ENCODE measurements at regions not wholly inside any gene's neighbourhood (a gene's known extent, or its start where the extent isn't known, plus 50 kb on each side); places are given as distances from the start of the nearest gene placed in this dataset.

DNA sequence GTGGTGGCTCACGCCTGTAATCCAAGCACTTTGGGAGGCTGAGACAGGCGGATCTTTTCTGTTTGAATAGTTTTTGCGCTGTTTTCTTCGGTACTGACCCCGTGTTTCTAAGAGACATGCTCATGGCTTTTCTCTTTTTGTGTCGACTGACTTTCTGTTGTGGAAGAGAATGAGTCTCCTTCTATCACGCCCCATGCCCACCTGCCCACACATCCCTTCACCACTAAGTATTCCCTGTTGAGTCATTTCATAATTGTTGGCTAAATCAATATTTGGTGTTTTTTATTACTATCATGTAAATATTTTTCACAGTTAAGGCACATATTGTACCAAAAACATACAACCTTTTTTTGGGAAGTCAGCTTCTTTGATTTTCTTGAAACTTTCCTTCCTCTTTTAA is 198.8 kb upstream of the TWIST2 start:
- no peak overlapping the region for H2AFZ ChIP-seq (ENCODE audit: insufficient read depth, low read depth, low read length, poor library complexity, severe bottlenecking)
- TF ChIP-seq, protein P1, sequence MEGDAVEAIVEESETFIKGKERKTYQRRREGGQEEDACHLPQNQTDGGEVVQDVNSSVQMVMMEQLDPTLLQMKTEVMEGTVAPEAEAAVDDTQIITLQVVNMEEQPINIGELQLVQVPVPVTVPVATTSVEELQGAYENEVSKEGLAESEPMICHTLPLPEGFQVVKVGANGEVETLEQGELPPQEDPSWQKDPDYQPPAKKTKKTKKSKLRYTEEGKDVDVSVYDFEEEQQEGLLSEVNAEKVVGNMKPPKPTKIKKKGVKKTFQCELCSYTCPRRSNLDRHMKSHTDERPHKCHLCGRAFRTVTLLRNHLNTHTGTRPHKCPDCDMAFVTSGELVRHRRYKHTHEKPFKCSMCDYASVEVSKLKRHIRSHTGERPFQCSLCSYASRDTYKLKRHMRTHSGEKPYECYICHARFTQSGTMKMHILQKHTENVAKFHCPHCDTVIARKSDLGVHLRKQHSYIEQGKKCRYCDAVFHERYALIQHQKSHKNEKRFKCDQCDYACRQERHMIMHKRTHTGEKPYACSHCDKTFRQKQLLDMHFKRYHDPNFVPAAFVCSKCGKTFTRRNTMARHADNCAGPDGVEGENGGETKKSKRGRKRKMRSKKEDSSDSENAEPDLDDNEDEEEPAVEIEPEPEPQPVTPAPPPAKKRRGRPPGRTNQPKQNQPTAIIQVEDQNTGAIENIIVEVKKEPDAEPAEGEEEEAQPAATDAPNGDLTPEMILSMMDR (IDR thresholded peaks at IDR 0.05), result no peak
- Mint-ChIP-seq H3K4me1 (peaks cover 2% of the 10 kb centered on the region), H3K27ac (no peak overlapping the region), H3K36me3 (no peaks in the 10 kb centered on the region), H3K27me3 (ENCODE audit: low read depth in 3 of 3) (peaks cover 3 to 8% (median 3%) of the 10 kb centered on the region in 3 donors), H3K9me3 (peaks cover 0 to 11% (median 3%) of the 10 kb centered on the region in 7 donors), H3K4me3 (no peak overlapping the region)
- intact Hi-C loops (cut with micrococcal nuclease), result no loop called here
- no peak overlapping the region for H3K27ac ChIP-seq (ENCODE audit: low read depth in 1 of 2, low read length in 2 of 2)
- H3K9me3 ChIP-seq (replicated peaks in 1 of 2; ENCODE audit: control insufficient read depth in 1 of 2, insufficient read depth in 1 of 2, low read length in 2 of 2), result peaks cover 0 to 5% of the 10 kb centered on the region in 2 donors
- no peaks in the 10 kb centered on the region for H4K20me1 ChIP-seq (ENCODE audit: insufficient read depth, low read length)
- no peaks in the 10 kb centered on the region for H3K4me1 ChIP-seq (ENCODE audit: control insufficient read depth in 1 of 2, insufficient read depth in 2 of 2, low read length in 2 of 2)
- no peaks in the 10 kb centered on the region for H3K36me3 ChIP-seq (replicated peaks in 1 of 2; ENCODE audit: control insufficient read depth in 1 of 2, insufficient read depth in 2 of 2, low read length in 2 of 2)
- no peaks in the 10 kb centered on the region for H3K79me2 ChIP-seq (ENCODE audit: insufficient read depth, low read length)
- H3K4me3 ChIP-seq (replicated peaks in 1 of 3; ENCODE audit: low read depth in 2 of 3, low read length in 3 of 3), result no peak overlapping the region
- no peak overlapping the region for H3K4me2 ChIP-seq (replicated peaks; ENCODE audit: extremely low read depth, low read length, poor library complexity, severe bottlenecking)
- H3K27me3 ChIP-seq (ENCODE audit: control insufficient read depth in 2 of 2, insufficient read depth in 2 of 2, low read length in 2 of 2), result no peaks in the 10 kb centered on the region
- H3K9ac ChIP-seq (ENCODE audit: insufficient read depth, low read length, poor library complexity, severe bottlenecking), result no peak overlapping the region
- 100% methylated on average over 2 of the region's 7 CpGs for WGBS (ENCODE audit: insufficient coverage)
- no peak for DNase-seq

DNA sequence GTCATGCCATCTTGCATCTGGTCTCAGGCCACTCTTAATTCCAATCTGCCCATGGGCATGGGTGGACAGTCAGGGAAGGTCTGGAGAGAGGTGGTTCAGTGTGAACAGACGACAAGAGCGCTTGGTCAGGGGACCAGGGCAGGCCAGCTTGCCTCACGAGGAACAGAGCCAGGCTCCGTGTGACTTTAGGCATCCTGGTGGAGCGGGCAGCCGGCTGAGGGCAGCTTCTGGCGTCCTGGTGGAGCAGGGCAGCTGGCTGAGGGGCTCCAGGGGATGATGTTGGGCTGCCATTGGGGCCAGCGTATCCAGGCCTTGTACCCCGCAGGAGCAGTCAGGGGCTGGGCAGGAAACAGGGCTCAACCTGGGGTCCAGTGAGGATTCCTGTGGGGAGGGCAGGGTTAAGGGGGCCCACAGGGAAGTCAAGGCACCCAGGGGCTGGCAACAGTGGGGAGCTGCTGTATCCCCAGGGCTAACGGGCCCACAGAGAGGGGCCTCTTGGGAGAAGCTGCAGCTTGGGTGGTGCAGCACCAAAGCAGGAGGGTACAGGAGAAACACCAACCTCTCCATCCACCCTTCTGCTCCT is 197.9 kb upstream of the TWIST2 start:
- Histone ChIP-seq H2AFZ (ENCODE audit: insufficient read depth, low read depth, low read length, poor library complexity, severe bottlenecking) (no peak overlapping the region), H3K36me3 (replicated peaks in 1 of 2; ENCODE audit: control insufficient read depth in 1 of 2, insufficient read depth in 2 of 2, low read length in 2 of 2) (no peaks in the 10 kb centered on the region), H4K20me1 (ENCODE audit: insufficient read depth, low read length) (no peaks in the 10 kb centered on the region), H3K27me3 (ENCODE audit: control insufficient read depth in 2 of 2, insufficient read depth in 2 of 2, low read length in 2 of 2) (no peaks in the 10 kb centered on the region), H3K9me3 (replicated peaks in 1 of 2; ENCODE audit: control insufficient read depth in 1 of 2, insufficient read depth in 1 of 2, low read length in 2 of 2) (peaks cover 0 to 5% of the 10 kb centered on the region in 2 donors), H3K27ac (ENCODE audit: low read depth in 1 of 2, low read length in 2 of 2) (no peak overlapping the region), H3K4me3 (replicated peaks in 1 of 3; ENCODE audit: low read depth in 2 of 3, low read length in 3 of 3) (no peak overlapping the region), H3K4me1 (ENCODE audit: control insufficient read depth in 1 of 2, insufficient read depth in 2 of 2, low read length in 2 of 2) (no peaks in the 10 kb centered on the region), H3K4me2 (replicated peaks; ENCODE audit: extremely low read depth, low read length, poor library complexity, severe bottlenecking) (no peak overlapping the region), H3K9ac (ENCODE audit: insufficient read depth, low read length, poor library complexity, severe bottlenecking) (no peak overlapping the region), H3K79me2 (ENCODE audit: insufficient read depth, low read length) (no peaks in the 10 kb centered on the region)
- TF ChIP-seq, protein P1 (IDR thresholded peaks at IDR 0.05), result no peak
- no peak overlapping the region for H3K27ac Mint-ChIP-seq
- H3K36me3 Mint-ChIP-seq, result no peaks in the 10 kb centered on the region
- DNase-seq, result no peak
- peaks cover 0 to 11% (median 3%) of the 10 kb centered on the region in 7 donors for H3K9me3 Mint-ChIP-seq
- 91% methylated on average over 9 of the region's 10 CpGs for WGBS (ENCODE audit: insufficient coverage)
- intact Hi-C loops (cut with micrococcal nuclease), result no loop called here
- H3K4me3 Mint-ChIP-seq, result no peak overlapping the region
- peaks cover 3 to 12% (median 7%) of the 10 kb centered on the region in 3 donors for H3K27me3 Mint-ChIP-seq (ENCODE audit: low read depth in 3 of 3)
- no peaks in the 10 kb centered on the region for H3K4me1 Mint-ChIP-seq

Data from CD14-positive monocyte (primary cell).